ENCODE measurements at regions not wholly inside any gene's neighbourhood (a gene's known extent, or its start where the extent isn't known, plus 50 kb on each side); places are given as distances from the start of the nearest gene placed in this dataset.

DNA sequence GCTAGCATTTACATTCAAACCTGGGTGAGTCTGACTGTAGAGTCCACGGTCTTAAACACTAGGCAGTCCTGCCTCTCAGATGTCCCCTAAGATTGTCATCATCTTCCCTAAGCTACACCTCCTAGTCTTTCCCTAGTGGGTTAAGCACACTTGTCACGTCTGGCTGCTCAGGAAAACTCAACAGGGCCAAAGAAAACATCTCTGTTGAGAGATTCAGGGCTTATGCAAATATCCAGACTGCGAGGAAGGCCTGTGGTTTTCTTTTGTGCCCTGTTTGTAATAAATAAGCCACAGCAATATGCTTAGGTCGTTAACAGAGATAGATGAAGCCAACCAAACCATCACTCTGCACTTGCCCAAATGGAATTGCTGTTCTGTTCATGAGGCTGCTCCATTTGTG is 472.6 kb upstream of the DEPDC1 start:
- TF ChIP-seq, protein P1, sequence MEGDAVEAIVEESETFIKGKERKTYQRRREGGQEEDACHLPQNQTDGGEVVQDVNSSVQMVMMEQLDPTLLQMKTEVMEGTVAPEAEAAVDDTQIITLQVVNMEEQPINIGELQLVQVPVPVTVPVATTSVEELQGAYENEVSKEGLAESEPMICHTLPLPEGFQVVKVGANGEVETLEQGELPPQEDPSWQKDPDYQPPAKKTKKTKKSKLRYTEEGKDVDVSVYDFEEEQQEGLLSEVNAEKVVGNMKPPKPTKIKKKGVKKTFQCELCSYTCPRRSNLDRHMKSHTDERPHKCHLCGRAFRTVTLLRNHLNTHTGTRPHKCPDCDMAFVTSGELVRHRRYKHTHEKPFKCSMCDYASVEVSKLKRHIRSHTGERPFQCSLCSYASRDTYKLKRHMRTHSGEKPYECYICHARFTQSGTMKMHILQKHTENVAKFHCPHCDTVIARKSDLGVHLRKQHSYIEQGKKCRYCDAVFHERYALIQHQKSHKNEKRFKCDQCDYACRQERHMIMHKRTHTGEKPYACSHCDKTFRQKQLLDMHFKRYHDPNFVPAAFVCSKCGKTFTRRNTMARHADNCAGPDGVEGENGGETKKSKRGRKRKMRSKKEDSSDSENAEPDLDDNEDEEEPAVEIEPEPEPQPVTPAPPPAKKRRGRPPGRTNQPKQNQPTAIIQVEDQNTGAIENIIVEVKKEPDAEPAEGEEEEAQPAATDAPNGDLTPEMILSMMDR (conservative IDR thresholded peaks at IDR 0.05): no peak
- no peaks in the 10 kb centered on the region for H3K36me3 ChIP-seq (ENCODE audit: control insufficient read depth, insufficient read depth, low read length)
- H3K36me3 Mint-ChIP-seq (ENCODE audit: low read depth): no peaks in the 10 kb centered on the region
- H3K9me3 Mint-ChIP-seq: no peaks in the 10 kb centered on the region
- H3K9ac ChIP-seq (ENCODE audit: extremely low read depth, low read length, poor library complexity, severe bottlenecking): no peak overlapping the region
- peaks cover 20% of the 10 kb centered on the region for H3K4me1 Mint-ChIP-seq
- no peak for DNase-seq
- H3K27me3 Mint-ChIP-seq (ENCODE audit: insufficient read depth): no peaks in the 10 kb centered on the region
- no peaks in the 10 kb centered on the region for H3K27me3 ChIP-seq (ENCODE audit: control insufficient read depth, insufficient read depth, low read length, poor library complexity, severe bottlenecking)
- H3K27ac ChIP-seq (ENCODE audit: low read depth, low read length): peak overlapping the region; percentile 27
- H3K27ac Mint-ChIP-seq: no peak overlapping the region
- WGBS, 2 experiments (ENCODE audit: insufficient coverage in 1 of 2, insufficient read length in 1 of 2): 80 to 81% methylated on average over 3 to 4 of the region's 4 CpGs
- no peak overlapping the region for H3K4me3 Mint-ChIP-seq
- no peaks in the 10 kb centered on the region for H3K9me3 ChIP-seq (ENCODE audit: control insufficient read depth, low read length)
- H3K4me3 ChIP-seq (ENCODE audit: low read length): no peak overlapping the region
- no peaks in the 10 kb centered on the region for H3K4me1 ChIP-seq (ENCODE audit: control insufficient read depth, insufficient read depth, low read length)

DNA sequence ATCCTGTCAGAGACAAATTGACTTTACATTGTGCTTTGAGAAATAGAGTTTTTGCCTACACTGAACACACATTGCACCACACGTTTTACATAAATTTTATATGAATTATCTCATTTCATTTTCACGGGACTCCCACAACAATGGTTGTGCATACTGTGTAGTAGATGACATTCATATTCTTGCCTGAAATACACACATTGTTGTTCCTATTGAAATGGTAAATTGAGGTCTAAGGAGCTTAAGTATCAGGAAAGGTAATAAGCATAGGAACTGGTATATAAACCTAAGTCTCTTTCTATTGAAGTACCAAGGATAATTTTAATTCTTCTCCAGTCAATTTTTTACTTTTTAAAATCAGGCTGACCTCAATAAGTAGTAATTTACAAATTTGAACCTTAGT is 473.7 kb upstream of the DEPDC1 start:
- TF ChIP-seq, protein P1 (conservative IDR thresholded peaks at IDR 0.05): no peak
- H3K27ac Mint-ChIP-seq: no peak overlapping the region
- no peaks in the 10 kb centered on the region for H3K27me3 ChIP-seq (ENCODE audit: control insufficient read depth, insufficient read depth, low read length, poor library complexity, severe bottlenecking)
- H3K27ac ChIP-seq (ENCODE audit: low read depth, low read length): no peak overlapping the region
- no peak for DNase-seq
- no peaks in the 10 kb centered on the region for H3K9me3 ChIP-seq (ENCODE audit: control insufficient read depth, low read length)
- no peak overlapping the region for H3K4me3 Mint-ChIP-seq
- no peaks in the 10 kb centered on the region for H3K9me3 Mint-ChIP-seq
- H3K36me3 Mint-ChIP-seq (ENCODE audit: low read depth): no peaks in the 10 kb centered on the region
- H3K4me1 ChIP-seq (ENCODE audit: control insufficient read depth, insufficient read depth, low read length): peaks cover 3% of the 10 kb centered on the region
- no peaks in the 10 kb centered on the region for H3K27me3 Mint-ChIP-seq (ENCODE audit: insufficient read depth)
- no peak overlapping the region for H3K9ac ChIP-seq (ENCODE audit: extremely low read depth, low read length, poor library complexity, severe bottlenecking)
- no peaks in the 10 kb centered on the region for H3K36me3 ChIP-seq (ENCODE audit: control insufficient read depth, insufficient read depth, low read length)
- H3K4me1 Mint-ChIP-seq: peaks cover 26% of the 10 kb centered on the region
- no peak overlapping the region for H3K4me3 ChIP-seq (ENCODE audit: low read length)
- WGBS, 2 experiments (ENCODE audit: insufficient coverage in 1 of 2, insufficient read length in 1 of 2): 78% methylated on average over 2 of the region's 2 CpGs; no CpG with 5 or more reads in 1 of the 2 experiments

DNA sequence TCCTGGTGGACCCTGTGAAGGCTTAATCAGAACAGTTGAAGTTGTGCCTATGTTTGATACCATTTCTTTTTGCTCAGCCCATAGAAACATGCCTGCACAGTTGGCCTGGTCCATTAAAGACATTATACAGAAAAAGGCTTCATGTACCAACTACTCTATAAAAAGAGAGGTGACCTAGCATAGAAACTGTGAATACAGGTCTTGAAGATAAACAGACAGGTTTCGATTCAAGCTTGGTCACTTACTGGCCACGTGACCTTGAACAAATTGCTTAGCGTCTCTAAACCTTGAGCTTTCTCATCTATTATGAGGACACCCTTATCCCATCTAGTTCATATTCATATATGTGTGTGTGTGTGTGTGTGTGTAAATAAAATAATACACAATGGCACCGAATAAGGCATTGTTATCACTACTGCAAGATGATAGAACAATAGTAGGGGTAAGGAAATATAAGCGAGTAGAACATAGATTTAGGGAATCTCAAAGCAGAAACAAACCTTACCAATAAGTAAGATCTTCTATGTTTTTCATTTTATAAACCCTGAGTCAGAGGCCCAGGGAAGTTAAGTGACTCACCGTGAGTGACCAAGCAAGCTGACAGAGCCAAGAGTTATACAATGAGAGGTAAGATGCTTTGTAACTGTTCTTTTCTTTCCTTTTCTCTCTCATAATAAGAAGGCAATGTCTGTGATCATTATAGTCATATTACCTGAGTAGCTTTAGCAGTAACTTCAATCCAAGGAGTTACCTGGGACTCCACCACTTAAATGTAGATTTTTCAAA is 476.8 kb upstream of the DEPDC1 start:
- Mint-ChIP-seq H3K27ac (no peak overlapping the region), H3K4me3 (no peak overlapping the region), H3K27me3 (ENCODE audit: insufficient read depth) (no peaks in the 10 kb centered on the region), H3K36me3 (ENCODE audit: low read depth) (no peaks in the 10 kb centered on the region), H3K9me3 (no peaks in the 10 kb centered on the region), H3K4me1 (peaks cover 38% of the 10 kb centered on the region)
- 43 to 98% methylated on average over 1 to 5 of the region's 6 CpGs for WGBS, 2 experiments (ENCODE audit: insufficient coverage in 1 of 2, insufficient read length in 1 of 2)
- H3K4me3 ChIP-seq (ENCODE audit: low read length): no peak overlapping the region
- peaks cover 8% of the 10 kb centered on the region for H3K4me1 ChIP-seq (ENCODE audit: control insufficient read depth, insufficient read depth, low read length)
- H3K9ac ChIP-seq (ENCODE audit: extremely low read depth, low read length, poor library complexity, severe bottlenecking): no peak overlapping the region
- no peaks in the 10 kb centered on the region for H3K27me3 ChIP-seq (ENCODE audit: control insufficient read depth, insufficient read depth, low read length, poor library complexity, severe bottlenecking)
- no peaks in the 10 kb centered on the region for H3K9me3 ChIP-seq (ENCODE audit: control insufficient read depth, low read length)
- no peak overlapping the region for H3K27ac ChIP-seq (ENCODE audit: low read depth, low read length)
- no peak for DNase-seq
- H3K36me3 ChIP-seq (ENCODE audit: control insufficient read depth, insufficient read depth, low read length): no peaks in the 10 kb centered on the region
- TF ChIP-seq, protein P1 (conservative IDR thresholded peaks at IDR 0.05): no peak

Measured in endodermal cell (in vitro differentiated cells).